MV-4-11 (cell line): ENCODE measurements at regions not wholly inside any gene's neighbourhood (a gene's known extent, or its start where the extent isn't known, plus 50 kb on each side); places are given as distances from the start of the nearest gene placed in this dataset.
A peak's percentile ranks its signal among the peaks of the same experiment; 100 is the strongest.
"Not testable (repeated sequence)": the region's sequence is repeated elsewhere in the genome, so short reads cannot be mapped to it uniquely, and the experiment has no call there.

Experiments
- DNase-seq: peaks from one replicate; lab custom pipeline; 2025; lab: John Stamatoyannopoulos, UW

DNA sequence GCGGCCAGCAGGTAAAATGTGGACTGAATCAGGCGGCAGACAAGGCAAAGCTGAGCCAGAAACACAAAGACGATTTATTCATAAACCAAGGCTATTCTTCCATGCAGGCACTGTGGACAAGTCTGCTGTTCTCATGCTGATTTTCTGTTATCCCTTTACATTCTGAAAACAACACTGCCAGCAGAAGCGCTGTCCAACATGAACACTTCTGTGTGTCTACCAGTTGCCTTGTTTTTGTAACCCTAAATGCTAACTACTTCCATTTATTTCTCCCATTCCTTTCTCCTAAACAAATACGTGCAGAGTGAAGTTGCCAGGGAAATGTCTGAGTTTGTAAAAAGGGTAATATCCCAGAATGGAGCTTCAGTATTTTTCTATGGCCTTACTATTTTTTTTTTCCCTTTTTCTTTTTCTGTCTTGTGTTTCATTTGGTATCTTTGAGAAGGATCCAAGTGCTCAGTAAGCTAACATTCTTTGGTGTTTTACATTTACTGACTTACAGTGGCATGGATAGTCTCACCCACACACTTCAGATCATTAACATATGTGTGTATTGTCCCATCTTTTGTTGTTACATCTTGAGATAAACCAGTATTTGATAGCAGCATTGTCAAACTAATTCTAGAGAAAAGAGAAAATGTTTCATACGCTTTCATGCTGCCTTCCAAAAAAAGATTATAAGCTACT lies 1308.9 kb upstream of the MAP3K7 start:
- DNase-seq = no peak

DNA sequence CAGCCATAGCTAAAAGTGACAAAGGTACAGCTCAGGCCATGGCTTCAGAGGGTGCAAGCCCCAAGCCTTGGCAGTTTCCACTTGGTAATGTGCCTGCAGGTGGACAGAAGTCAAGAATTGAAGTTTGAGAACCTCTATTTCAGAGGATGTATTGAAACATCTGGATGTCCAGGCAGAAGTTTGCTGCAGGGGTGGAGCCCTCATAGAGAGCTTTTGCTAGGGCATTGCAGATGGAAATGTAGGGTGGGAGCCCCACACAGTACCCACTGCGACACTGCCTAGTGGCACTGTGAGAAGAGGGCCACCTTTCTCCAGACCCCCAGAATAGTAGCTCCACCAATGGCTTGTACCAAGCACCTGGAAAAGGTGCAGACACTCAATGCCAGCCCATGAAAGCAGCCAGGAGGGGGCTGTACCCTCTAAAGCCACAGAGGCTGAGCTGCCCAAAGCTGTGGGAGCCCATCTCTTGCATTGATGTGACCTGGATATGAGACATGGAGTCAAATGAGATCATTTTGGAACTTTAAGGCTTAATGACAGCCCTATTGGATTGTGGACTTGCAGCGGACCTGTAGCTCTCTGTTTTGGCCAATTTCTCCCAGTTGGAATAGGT lies 1299.4 kb upstream of the MAP3K7 start:
- DNase-seq = no peak

DNA sequence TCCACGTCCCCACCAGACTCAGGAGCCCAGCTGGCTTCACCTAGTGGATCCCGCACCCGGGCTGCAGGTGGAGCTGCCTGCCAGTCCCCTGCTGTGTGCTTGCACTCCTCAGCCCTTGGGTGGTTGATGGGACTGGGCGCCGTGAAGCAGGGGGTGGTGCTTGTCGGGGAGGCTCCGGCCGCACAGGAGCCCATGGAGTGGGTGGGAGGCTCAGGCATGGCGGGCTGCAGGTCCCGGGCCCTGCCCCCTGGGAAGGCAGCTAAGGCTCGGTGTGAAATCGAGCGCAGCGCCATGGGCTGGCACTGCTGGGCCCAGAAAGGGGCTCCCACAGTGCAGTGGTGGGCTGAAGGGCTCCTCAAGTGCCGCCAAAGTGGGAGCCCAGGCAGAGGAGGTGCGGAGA lies 1294.9 kb upstream of the MAP3K7 start:
- not testable (repeated sequence) for DNase-seq

DNA sequence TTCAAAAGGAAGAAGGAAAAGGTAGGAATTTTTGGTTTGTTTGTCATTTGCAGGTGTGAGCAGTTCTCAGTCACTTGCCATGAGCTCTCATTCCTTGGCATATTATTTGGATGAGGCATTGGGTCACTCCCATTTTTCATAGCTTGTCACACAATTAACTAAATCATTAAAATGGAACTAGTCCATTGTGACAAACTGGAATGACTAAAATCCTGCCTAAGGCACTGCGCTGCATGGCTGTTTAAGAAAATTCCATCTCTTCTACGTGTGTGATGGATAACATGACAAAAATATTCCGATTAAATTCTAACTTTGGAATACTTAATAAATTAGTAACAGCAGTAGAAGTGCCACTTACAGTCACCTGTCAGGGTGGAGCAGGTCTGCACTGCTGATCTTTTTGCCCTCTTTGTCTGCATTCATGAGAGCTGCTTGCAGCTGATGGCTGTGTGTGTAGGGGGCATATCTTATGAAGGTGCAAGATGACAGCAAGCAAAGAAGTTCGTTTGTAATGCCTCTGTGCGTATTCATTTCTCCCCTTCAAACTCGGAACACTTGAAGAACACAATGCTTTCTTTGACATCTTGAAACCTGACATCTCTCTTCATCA lies 1292.6 kb upstream of the MAP3K7 start:
- no peak for DNase-seq

DNA sequence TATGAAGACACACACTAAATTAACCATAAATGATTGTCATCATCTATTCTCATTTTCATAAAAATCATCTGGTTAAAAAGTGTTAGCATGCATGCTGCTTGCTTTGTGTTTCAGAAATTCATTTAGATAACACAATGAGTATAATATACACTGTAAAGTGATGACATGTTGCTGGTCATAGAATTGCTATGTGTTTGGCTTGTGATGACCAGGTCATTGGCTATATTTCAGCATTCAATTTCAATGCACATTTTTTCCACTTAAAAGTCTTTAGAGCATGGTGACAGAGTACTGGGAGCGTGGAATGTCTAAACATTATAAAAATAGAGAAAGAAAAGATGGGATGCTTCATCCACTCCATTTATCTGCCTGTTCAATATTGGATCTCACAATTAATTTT lies 1291.1 kb upstream of the MAP3K7 start:
- no peak for DNase-seq

DNA sequence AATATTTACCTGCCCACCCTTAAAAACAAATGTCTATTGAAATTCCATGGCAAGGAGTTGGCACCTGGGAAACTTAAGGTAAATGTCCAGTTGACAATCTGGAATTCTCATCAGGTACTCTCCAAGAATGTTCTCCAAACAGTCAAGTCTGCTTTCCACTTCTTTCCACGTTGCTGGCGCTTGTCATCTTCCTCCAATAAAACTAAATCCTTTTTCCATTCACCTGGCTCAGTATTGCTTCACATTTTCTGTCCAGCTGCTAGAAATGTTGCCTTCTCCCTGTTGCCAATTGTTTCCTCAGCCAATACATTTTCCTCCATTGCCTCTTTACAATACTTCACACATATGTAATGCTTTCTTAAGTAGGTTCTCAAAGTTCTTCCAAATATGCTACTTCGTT lies 1288.1 kb upstream of the MAP3K7 start:
- no peak for DNase-seq

DNA sequence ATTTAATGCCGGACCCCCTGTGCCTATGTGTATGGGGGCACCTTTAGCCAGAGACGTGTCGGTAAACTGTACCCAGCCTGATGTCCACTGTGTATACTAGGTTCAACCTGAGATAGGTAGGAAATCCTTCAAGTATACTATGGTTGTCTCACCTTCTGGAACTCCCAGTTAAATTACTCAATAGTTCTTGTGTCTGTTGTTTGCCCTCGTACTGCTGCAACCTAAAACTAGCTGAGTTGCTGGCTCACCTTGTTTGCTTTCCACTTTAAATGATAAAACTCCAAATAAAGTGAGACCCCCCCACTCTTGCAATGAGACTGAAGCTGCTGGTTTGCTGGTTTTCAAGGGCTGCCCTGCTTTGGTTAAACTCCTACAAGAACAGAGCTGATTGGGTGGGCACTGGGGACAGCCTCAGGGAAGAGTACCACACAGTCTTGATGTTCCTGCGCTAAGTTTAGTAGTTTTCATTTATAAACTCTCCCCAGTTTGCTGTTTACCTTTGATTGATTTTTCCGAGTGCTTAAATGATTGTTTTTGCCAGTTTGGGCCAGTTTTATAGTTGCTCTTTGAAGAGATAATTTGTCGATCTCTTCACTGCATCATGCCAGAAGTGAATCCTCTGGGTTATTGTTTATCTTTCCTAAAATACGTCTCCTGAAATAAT lies 1281.8 kb upstream of the MAP3K7 start:
- DNase-seq = no peak

DNA sequence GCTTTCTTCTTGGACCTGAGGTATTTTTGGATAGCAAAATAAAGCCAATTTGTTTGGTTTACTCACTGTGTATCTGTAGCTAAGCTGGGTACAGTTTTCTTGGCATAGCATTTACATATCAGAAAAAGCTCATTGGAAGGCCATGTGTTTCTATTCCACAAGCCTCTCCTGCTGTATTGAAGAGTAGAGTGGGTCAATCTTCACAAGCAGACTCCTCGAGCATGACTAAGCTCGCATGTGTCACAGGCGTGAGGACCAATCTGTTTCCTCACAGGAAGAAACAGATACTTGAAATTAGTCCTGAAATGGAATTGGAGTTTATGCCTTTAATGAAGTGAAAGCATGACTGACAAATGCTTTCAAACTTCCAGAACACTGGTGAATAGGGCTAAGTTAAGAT lies 1279.0 kb upstream of the MAP3K7 start:
- DNase-seq = no peak

DNA sequence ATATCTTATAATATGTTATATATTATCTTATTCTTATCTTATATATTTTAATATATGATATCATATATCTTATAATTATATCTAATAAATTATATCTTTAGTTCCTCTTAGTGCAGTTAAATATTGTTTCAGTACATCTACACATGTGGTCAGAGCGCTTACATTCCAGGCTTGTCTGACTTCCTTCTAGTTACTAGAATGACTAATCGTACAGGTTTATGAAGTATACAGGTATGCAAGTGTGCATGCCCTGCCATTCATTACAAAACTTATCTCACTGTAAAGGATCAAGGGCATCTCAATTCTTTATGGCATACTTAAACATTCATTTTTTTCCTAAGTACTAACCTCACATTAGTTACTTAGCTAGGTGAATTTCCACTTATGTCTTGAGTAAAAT lies 1278.0 kb upstream of the MAP3K7 start:
- no peak for DNase-seq

DNA sequence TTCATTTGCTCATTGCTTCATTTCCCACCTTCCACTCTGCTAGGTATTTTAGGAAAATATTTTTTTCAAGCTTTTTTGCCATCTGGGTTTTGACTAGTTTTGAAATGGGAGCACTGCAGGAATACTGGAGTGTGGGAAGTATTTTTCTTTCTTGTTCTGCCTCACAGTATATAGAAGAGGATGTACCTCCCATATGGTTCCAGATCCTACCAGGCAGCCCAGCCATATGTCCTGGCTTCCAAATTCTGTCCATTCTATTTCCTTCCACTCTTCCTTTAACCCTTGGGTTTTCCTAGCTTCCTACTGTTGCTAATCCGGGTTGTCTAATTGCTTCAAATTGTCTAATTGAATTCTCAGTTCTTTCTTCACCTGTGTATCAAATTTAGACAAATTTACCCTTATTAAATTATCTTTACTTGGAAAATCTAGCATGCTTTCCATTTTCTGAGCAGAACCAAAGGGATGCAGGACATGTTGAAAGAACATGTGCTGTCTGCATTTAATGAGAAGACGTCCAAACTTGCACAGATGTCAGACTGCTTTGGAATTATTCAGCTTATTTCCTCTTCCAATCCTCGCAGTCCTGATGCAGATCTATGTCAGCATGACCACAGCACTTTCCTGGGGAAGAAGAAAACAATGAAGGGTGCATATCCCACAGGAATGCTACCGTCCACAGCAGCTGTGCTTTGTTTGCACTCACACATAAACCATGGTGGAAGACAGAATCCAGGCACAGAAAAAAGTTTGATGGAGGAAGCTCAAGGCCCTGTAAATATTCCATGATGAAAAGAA lies 1273.9 kb upstream of the MAP3K7 start:
- DNase-seq = no peak

DNA sequence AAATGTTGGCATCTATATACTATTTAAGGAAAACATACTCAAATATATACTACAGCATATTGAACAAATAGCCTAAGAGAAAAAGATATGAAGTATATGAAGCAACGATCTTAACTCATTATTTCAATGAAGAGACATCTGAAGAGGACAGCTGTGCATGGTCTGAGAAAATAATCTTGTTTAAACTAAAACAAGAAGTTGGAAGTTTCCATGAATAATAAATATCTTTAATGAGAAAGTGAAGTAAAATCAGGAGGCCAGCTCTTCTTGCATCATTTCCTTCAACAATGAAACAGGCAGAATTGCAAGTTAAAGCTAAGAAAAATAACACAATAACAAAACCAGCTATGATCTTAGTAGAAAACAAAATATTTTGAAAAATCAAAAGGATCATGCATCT lies 1265.4 kb upstream of the MAP3K7 start:
- peak; percentile 71 for DNase-seq

DNA sequence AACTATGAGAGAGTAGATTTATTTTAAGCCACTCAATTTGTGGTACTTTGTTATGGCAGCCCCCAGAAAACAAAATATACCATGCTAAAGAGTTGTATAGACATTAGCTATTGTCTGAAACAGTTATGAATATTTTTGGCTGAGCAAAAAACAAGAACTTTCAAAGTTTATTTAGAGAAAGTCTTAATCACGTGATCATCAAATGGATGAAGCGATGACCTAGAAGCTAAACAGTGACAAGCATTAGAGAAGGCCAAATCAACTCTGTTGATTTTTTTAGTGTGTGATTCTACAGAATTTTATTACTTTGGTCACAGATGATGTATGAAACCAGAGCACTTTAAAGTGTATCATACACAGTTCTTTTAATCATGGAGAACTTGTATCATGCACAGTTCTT lies 1247.9 kb upstream of the MAP3K7 start:
- no peak for DNase-seq

DNA sequence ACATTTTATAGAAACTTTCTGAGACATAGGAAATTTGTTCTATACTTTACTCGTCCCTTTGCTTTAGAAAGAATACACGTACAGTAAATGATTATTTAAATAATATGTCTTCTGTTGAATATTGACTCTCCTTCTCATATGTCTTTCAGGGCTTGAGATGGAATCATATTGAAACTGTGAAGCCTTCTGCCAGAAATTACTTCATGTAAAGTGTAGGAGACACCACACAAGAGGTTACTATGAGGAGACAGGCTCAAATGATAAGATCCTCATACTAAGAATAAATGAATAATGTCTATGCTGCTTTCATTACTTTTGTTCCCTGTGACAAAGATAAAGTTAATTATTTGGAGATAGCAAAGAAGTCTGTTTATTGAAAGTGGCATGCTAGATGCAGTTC lies 1240.3 kb upstream of the MAP3K7 start:
- DNase-seq = no peak

DNA sequence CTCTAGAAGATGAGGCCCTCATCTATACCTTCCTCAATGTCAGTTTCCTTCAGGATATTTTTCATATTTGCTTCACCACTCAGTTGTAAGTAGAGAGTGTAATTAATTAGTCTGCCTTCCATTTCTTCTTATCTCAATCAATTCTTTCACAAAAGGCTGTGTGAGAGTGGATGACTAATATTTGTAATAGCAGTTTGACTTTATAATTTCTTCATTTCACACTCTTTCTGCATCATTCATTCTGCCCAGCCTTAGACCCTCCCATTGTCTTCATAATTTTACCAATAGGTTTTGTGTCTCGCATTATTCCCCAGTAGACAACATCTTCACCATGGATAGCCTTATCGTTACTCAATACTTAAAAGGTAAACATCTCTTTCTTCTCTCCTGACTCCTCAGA lies 1239.3 kb upstream of the MAP3K7 start:
- DNase-seq = no peak

DNA sequence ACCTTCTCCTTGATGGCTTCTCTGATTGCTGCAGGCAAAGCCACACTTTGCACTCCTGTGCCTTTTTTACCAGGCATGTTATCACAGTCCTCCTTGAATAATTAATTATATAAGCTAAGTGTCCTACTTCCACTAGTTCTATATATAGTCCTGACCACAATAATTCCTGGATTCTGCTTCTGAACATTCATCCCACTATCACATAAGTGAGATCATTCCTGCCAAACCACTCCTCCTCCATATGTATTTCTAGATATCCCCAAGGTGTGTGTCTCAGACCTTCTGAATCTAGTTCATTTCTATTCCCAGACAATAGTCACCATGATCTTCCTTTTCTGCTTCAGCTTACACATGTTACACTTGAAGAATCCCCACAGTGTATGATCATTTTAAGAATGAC lies 1237.5 kb upstream of the MAP3K7 start:
- no peak for DNase-seq

DNA sequence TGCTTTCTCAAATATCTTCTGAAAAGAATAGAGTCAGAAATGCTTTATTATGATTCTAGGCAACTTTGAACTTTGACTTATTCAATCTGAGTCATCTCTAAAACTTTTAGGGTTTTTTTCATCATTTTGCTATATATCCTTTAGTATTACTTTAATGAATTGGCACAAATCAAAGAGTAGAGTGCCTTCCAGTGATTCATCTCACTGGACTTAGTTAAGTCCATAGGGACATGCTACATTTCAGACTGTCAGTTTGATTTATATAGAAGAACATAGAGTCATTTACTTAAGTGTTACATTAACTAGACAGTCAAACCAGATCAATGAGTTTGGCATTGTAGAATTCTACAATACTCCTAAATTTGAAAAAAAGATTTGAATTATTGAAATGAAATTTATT lies 1235.7 kb upstream of the MAP3K7 start:
- no peak for DNase-seq

DNA sequence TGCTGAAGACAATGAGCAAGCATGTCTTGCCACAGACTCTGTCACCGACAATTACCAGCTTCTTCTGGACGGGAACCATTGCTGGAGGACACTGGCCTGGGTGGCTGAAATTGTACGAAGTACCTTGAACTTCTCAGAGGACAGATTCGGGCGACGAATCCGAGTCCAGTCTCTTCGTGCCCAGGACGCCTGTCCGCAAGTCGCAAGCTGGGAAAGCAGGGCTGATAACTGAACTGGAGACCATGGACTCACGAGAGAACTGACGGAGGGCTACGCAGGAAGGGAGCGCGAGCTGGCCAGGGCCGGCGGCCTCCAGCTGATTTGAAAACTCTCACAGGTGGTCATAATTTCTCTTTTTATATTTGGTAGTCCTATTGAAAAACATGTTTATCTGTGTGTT lies 1229.5 kb upstream of the MAP3K7 start:
- no peak for DNase-seq

DNA sequence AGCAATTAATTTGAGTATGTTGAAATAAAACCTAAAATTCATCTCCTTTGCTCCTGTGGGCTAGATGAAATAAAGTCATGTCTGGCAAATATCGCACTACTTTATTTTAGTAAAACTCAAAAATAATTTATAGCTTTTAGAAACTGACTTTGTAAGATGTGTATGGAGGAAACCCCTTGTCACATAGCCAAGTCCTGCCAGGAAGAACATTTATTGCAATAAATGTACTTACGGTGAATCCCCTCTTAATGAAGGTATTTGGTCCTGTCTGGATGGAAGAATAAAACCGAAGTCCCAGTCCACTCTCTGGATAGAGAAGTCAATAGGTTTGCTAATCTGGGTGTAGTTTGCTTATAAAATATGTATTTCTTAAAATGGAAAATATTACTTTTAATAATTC lies 1226.8 kb upstream of the MAP3K7 start:
- no peak for DNase-seq

DNA sequence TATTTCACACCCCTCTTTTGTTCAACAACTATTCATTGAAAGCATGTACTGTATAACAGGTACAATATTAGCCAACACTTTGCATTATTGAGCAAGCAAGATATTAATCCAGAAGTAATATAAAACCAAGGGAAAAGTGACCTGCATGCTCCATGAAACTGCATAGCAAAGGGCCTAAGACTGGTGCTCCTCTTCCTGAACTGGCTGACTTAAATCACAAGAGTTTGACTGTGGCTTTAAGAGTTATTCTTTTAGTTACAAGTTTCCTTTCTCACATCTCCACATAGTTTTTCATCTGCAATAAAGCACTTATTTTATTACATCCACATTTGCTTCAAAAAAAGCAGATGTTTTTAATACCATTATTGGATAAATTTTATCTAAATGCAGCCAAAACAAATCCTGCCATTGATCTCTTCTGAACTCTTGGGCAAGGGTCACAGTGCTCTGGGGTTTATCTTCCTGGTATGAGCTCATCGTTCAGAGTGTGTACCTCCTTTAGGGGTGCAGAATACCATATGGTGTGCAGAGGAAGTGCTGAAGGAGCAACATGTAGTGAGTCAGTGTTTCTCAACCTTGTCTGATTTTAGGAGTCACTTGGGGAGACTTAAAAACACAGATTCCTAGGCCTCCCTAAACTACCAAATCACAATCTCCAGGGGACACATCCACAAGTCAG lies 1225.9 kb upstream of the MAP3K7 start:
- peak; percentile 13 for DNase-seq

DNA sequence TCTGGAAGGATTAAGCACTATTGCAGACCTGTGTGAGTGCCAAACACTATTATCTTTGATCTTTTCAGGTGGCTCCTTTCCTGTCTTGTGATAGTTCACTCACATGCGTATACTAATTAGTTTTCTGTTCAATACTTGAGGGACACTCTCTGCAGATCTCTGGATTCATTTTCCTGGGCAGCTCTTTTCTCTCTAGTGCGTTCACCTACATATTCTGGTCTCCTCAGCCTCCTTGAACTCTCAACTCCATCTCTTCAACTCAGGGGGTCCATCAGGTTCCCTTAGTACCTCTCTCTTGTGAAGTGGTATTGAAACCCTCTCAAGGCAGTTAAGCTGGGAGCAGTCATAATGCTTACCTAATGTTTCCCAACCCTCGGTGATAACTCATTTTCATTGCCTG lies 1218.1 kb upstream of the MAP3K7 start:
- DNase-seq = no peak

DNA sequence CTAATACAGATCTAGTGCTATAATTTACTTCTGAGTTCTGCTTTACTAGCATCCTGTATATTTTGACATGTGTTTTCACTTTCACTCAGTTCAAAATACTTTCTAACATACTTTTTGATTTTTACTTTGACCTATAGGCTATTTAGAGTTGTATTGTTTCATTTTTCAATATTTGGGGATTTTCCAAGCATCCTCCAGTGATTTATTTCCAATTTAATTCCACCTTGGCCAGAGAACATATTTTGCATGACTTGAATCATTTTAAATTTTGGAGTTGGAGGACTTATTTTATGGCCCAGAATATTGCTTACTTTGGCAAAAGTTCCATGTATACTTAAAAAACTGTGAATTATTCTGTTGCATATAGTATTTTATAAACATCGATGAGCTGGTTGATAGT lies 1215.6 kb upstream of the MAP3K7 start:
- no peak for DNase-seq

DNA sequence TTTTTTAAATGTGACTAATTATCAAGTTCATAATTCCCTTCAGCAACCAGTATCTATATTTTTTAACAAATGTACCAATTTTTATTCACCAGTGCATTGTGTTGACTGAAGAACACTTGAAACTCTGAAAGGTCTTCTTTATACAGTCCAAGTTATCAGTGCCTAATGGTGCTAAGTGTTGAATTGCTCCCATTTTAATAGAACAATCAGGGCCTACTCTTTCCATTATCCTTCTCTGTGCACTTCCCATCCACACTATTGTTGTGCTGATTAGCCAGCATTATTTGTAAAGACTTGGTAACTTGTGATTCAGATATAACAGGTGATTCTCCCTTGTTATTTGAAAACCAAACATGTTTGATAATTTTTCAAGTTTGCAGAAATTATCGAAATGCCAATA lies 1209.7 kb upstream of the MAP3K7 start:
- DNase-seq = no peak
